GM23248 (cell line): ENCODE measurements at regions not wholly inside any gene's neighbourhood (a gene's known extent, or its start where the extent isn't known, plus 50 kb on each side); places are given as distances from the start of the nearest gene placed in this dataset.

Experiments used
- DNase-seq: peaks from one replicate; pipeline ENCODE4 v3.0.0-alpha.2; 2015
- H2AFZ ChIP-seq: fragments of 200-600 bp; sonication (generic); 2 replicates; pipeline ENCODE4 v1.6.1; 2016; ENCODE audit warnings: antibody characterized with exemption
- H3F3A ChIP-seq: fragments of 200-600 bp; sonication (generic); 2 replicates; pipeline ENCODE4 v1.6.1; 2016; ENCODE audit warnings: mild to moderate bottlenecking, antibody characterized with exemption, mixed run types; ENCODE audit not compliant: insufficient read depth
- H3K27ac ChIP-seq: fragments of 200-600 bp; sonication (generic); 2 replicates; pipeline ENCODE4 v1.5.1; 2016; ENCODE audit warnings: mild to moderate bottlenecking
- H3K27me3 ChIP-seq: fragments of 200-600 bp; sonication (generic); replicated peaks from 2 replicates; pipeline ENCODE4 v1.6.1; 2016; ENCODE audit warnings: mild to moderate bottlenecking; ENCODE audit not compliant: insufficient read depth
- H3K36me3 ChIP-seq: fragments of 200-600 bp; sonication (generic); 2 replicates; pipeline ENCODE4 v1.6.1; 2016; ENCODE audit warnings: low read depth, mild to moderate bottlenecking
- H3K4me1 ChIP-seq: fragments of 200-600 bp; sonication (generic); 2 replicates; pipeline ENCODE4 v1.6.1; 2016; ENCODE audit warnings: mild to moderate bottlenecking; ENCODE audit not compliant: insufficient read depth
- H3K4me2 ChIP-seq: fragments of 200-600 bp; sonication (generic); one replicate; pipeline ENCODE4 v1.6.1; 2016; ENCODE audit warnings: mild to moderate bottlenecking; ENCODE audit not compliant: unreplicated experiment
- H3K4me3 ChIP-seq: fragments of 200-600 bp; sonication (generic); 2 replicates; pipeline ENCODE4 v1.5.1; 2016; ENCODE audit warnings: mild to moderate bottlenecking
- H3K79me2 ChIP-seq: fragments of 200-600 bp; sonication (generic); 2 replicates; pipeline ENCODE4 v1.6.1; 2016; ENCODE audit warnings: mild to moderate bottlenecking; ENCODE audit not compliant: insufficient read depth
- H3K9ac ChIP-seq: fragments of 200-600 bp; sonication (generic); 2 replicates; pipeline ENCODE4 v1.6.1; 2016; ENCODE audit warnings: mild to moderate bottlenecking
- H3K9me2 ChIP-seq: fragments of 200-600 bp; sonication (generic); 2 replicates; pipeline ENCODE4 v1.6.1; 2016; ENCODE audit warnings: mixed run types, mild to moderate bottlenecking, moderate library complexity; ENCODE audit not compliant: insufficient read depth
- H3K9me3 ChIP-seq: fragments of 200-600 bp; sonication (generic); one replicate; pipeline ENCODE4 v1.6.1; 2017; ENCODE audit warnings: low read depth
- H4K20me1 ChIP-seq: fragments of 200-600 bp; sonication (generic); 2 replicates; pipeline ENCODE4 v1.6.0; 2016; ENCODE audit not compliant: insufficient read depth
- EZH2 ChIP-seq: fragments of 200-600 bp; sonication (generic); IDR thresholded peaks from 2 replicates; pipeline ENCODE4 v1.6.1; 2018; ENCODE audit warnings: antibody characterized with exemption, mild to moderate bottlenecking; ENCODE audit not compliant: insufficient read depth, poor library complexity, severe bottlenecking
- EZH2phosphoT487 ChIP-seq: fragments of 200-600 bp; sonication (generic); IDR thresholded peaks from 2 replicates; pipeline ENCODE4 v1.6.1; 2018; ENCODE audit warnings: antibody characterized with exemption, moderate library complexity, mild to moderate bottlenecking, low read depth; ENCODE audit not compliant: insufficient read depth
- WGBS, 2 experiments: methylation state at CpG; one replicate each; pipeline ENCODE4 v1.1.6; 2015 to 2017; ENCODE audit warnings: low lambda C conversion rate in 2 of 2, low coverage in 1 of 2; ENCODE audit errors: missing lambda C conversion rate in 2 of 2; 5-methylcytosine and 5-hydroxymethylcytosine counted together
- in situ Hi-C: fragments of 300-500 bp; cut with MboI; formaldehyde crosslinking; loops from 2 replicates; pipeline ENCODE4 v1.15.0; 2020

GRCh38 chr13:83162493-83162892 lies 719.8 kb downstream of the SLITRK1 start:
- no peak overlapping the region for H3K4me2 ChIP-seq
- no peaks in the 10 kb centered on the region for H3K4me1 ChIP-seq
- DNase-seq = no peak
- in situ Hi-C loops = no loop called here
- no peak for TF ChIP-seq EZH2
- TF ChIP-seq EZH2phosphoT487 = no peak
- no peaks in the 10 kb centered on the region for H3K9me3 ChIP-seq
- no peaks in the 10 kb centered on the region for H3K9me2 ChIP-seq
- H3K36me3 ChIP-seq = no peaks in the 10 kb centered on the region
- H3K27ac ChIP-seq = no peak overlapping the region
- H3K9ac ChIP-seq = no peak overlapping the region
- no peaks in the 10 kb centered on the region for H3F3A ChIP-seq
- H4K20me1 ChIP-seq = no peaks in the 10 kb centered on the region
- no peaks in the 10 kb centered on the region for H3K79me2 ChIP-seq
- no peaks in the 10 kb centered on the region for H3K27me3 ChIP-seq
- peak overlapping the region; percentile 27 for H2AFZ ChIP-seq
- WGBS, 2 experiments = 70 to 74% methylated on average over 2 of the region's 2 CpGs
- no peak overlapping the region for H3K4me3 ChIP-seq

GRCh38 chr13:83153848-83154247 lies 728.4 kb downstream of the SLITRK1 start:
- no peaks in the 10 kb centered on the region for H3F3A ChIP-seq
- no peak overlapping the region for H3K4me3 ChIP-seq
- in situ Hi-C loops = no loop called here
- H3K9ac ChIP-seq = no peak overlapping the region
- H4K20me1 ChIP-seq = no peaks in the 10 kb centered on the region
- no peaks in the 10 kb centered on the region for H3K9me3 ChIP-seq
- H3K9me2 ChIP-seq = no peaks in the 10 kb centered on the region
- WGBS, 2 experiments = 69 to 70% methylated on average over 2 of the region's 2 CpGs
- no peak for DNase-seq
- no peaks in the 10 kb centered on the region for H3K27me3 ChIP-seq
- no peak overlapping the region for H2AFZ ChIP-seq
- H3K79me2 ChIP-seq = no peaks in the 10 kb centered on the region
- TF ChIP-seq EZH2phosphoT487 (no peak), EZH2 (no peak)
- no peaks in the 10 kb centered on the region for H3K36me3 ChIP-seq
- H3K27ac ChIP-seq = no peak overlapping the region
- no peaks in the 10 kb centered on the region for H3K4me1 ChIP-seq
- no peak overlapping the region for H3K4me2 ChIP-seq

GRCh38 chr13:83151308-83151660 lies 731.0 kb downstream of the SLITRK1 start:
- Histone ChIP-seq H3K4me2 (no peak overlapping the region), H3F3A (no peaks in the 10 kb centered on the region), H3K27ac (no peak overlapping the region), H3K79me2 (no peaks in the 10 kb centered on the region), H3K27me3 (no peaks in the 10 kb centered on the region), H3K36me3 (no peaks in the 10 kb centered on the region), H3K4me1 (no peaks in the 10 kb centered on the region), H4K20me1 (no peaks in the 10 kb centered on the region), H2AFZ (peak overlapping the region; percentile 21), H3K4me3 (no peak overlapping the region), H3K9ac (no peak overlapping the region), H3K9me3 (no peaks in the 10 kb centered on the region), H3K9me2 (no peaks in the 10 kb centered on the region)
- peak; percentile 47 for DNase-seq
- 26 to 30% methylated on average over 1 of the region's 1 CpG for WGBS, 2 experiments
- TF ChIP-seq EZH2 (no peak), EZH2phosphoT487 (no peak)
- in situ Hi-C loops = no loop called here

- Histone ChIP-seq H3K36me3 (no peaks in the 10 kb centered on the region), H3K9ac (no peak overlapping the region)
Observed at GRCh38 chr13:83150616-83151307, 731.5 kb downstream of the SLITRK1 start.

GRCh38 chr13:83136660-83137059 lies 745.6 kb downstream of the SLITRK1 start:
- H3K27ac ChIP-seq = no peak overlapping the region
- no peaks in the 10 kb centered on the region for H3K9me2 ChIP-seq
- no peak overlapping the region for H2AFZ ChIP-seq
- H3K36me3 ChIP-seq = no peaks in the 10 kb centered on the region
- H3K4me2 ChIP-seq = no peak overlapping the region
- in situ Hi-C loops = no loop called here
- WGBS, 2 experiments = 90 to 91% methylated on average over 17 of the region's 17 CpGs
- H4K20me1 ChIP-seq = no peaks in the 10 kb centered on the region
- no peaks in the 10 kb centered on the region for H3K27me3 ChIP-seq
- no peak for DNase-seq
- no peaks in the 10 kb centered on the region for H3K79me2 ChIP-seq
- H3K9ac ChIP-seq = no peak overlapping the region
- no peaks in the 10 kb centered on the region for H3K4me1 ChIP-seq
- H3F3A ChIP-seq = no peaks in the 10 kb centered on the region
- no peak for TF ChIP-seq EZH2phosphoT487
- no peak for TF ChIP-seq EZH2
- H3K4me3 ChIP-seq = no peak overlapping the region
- H3K9me3 ChIP-seq = no peaks in the 10 kb centered on the region

More at GRCh38 chr13:83150616-83151307, 731.5 kb downstream of the SLITRK1 start:
- no peak overlapping the region for H3K4me2 ChIP-seq
- H3K9me3 ChIP-seq = no peaks in the 10 kb centered on the region
- no peaks in the 10 kb centered on the region for H3K27me3 ChIP-seq
- H3K9me2 ChIP-seq = no peaks in the 10 kb centered on the region
- H3K27ac ChIP-seq = no peak overlapping the region
- no peaks in the 10 kb centered on the region for H3K4me1 ChIP-seq
- peak; percentile 25 for DNase-seq
- WGBS, 2 experiments = 45 to 49% methylated on average over 7 of the region's 7 CpGs
- H3F3A ChIP-seq = no peaks in the 10 kb centered on the region
- no peaks in the 10 kb centered on the region for H4K20me1 ChIP-seq
- in situ Hi-C loops = no loop called here
- no peaks in the 10 kb centered on the region for H3K79me2 ChIP-seq
- no peak overlapping the region for H3K4me3 ChIP-seq
- TF ChIP-seq EZH2phosphoT487 (no peak), EZH2 (no peak)
- peak overlapping the region; percentile 21 for H2AFZ ChIP-seq
